ENCODE measurements at regions not wholly inside any gene's neighbourhood (a gene's known extent, or its start where the extent isn't known, plus 50 kb on each side); places are given as distances from the start of the nearest gene placed in this dataset.

DNA sequence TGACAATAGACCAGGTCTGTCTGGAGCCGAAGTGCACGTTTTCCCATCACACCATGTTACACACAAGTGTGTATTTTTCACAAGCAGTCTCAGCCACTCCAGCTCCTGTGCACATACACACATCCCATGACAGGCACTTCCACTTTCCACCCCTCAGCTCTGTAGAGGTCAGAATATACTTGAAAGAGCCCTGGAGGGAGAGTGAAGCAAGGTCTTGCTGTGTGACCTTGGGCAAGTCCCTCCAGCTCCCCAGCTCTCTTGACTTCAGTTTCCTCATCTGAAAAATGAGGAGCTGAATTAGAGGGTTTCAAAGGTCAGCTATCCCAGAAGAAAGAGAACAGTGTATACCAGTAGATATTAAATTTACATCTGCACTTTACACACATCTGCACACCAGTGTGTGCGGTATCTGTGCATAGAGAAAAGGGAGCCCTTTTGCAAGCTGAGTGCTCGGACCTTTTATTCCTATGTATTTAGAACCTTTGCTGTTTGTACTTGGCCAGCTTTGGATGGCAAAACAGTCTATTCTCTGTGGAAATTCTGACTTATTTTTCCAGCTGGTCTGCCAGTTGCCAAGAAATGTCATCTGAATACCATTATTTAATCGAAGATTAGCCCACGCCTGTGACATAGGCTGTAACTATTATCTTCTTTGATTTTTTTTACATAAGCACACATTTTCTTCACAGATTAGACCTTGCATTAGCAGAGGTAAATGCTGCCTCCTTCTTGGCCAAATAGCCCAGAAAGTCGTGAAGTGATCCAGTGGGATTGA lies 528.0 kb downstream of the BNC2 start:
- DNase-seq (ENCODE audit: low read depth): no peak

DNA sequence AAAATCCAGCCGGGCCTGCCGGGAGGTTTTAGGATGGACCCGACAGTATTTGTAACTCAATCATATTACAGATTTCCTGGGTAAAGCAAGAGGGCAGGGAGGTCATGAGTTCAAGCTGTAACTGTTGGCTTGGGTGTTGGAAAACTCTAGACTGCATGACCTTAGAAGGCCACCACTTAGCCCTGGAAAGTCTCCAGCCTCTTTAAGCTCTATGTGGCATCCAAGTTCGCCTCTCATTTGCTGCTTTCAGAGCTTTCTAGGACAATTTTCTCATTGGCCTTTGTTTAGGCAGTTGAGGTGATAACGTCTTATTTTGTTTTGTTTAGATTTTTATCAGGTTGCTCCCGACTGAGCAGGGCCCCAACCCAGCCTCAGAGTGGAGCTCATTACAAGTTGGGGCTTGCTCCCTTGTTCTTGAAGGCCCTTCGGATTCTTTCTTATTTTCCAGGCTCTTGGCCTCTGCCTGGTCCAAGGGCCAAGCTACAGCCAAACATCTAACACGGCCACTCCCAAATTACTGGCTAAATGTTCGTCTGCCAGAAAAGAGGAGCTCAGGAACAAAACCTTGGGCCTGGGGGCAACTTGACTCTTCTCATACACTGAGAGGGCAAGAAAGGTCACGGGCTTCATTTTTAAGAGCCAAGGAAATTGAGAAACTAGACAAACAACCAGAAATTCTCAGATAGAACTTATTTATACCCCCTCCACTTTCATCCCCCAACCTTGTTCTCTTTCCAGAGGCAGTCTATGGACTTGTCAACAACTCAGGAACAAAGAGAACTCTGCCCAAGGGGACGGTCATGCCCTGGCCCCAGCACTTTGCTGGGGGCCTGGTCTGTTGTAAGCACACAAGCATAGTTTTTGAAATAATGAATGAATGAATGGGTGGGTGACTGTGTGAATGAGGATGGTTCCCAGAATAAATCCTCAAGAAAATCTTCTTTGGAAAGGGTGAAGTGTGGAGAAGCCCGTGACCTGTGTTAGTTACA lies 526.9 kb downstream of the BNC2 start:
- no peak for DNase-seq (ENCODE audit: low read depth)

- peak; percentile 71 for DNase-seq (ENCODE audit: low read depth)
These were observed 526.1 kb downstream of the BNC2 start for GRCh38 chr9:16344343-16344742.

DNA sequence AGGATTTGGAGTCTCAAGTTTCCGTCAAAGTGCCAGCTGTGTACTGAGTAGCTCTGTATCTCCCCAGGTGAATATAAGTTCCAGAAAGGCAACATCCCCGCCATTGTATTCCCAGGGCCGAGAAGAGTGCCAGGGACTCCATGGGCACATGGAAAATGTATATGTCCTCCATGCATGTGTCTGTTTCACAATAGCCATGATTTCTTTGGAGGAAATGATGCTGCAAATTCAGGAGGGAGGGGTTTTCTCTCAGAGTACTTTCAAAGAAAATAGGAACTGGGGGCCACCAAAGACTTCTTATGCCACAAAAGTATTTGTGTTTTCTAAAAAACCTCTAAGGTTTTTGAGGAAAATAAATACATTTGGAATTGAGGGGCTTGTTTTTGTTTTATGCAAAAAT lies 524.6 kb downstream of the BNC2 start:
- no peak for DNase-seq (ENCODE audit: low read depth)

DNA sequence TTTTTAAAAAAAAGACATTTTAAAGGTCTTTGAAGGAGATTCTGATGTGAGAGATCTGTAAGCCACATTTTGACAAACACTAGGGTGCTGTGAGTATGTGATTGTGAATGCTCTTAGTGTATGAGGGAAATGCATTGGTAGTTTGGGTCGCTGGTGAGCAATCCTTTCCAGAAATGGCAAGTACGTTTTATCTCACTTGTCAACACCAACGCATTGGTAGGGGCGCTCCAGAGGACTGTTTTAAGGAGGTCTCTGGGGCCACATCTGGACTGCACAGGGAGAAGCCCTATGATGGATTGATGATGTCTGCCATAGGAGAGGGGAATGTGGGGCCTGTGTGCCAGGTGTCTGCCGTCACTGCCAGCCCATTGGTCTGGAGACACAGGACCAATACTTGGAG lies 522.6 kb downstream of the BNC2 start:
- DNase-seq (ENCODE audit: low read depth): no peak

- DNase-seq (ENCODE audit: low read depth): no peak
These were observed 521.9 kb downstream of the BNC2 start for GRCh38 chr9:16348531-16348930.

DNA sequence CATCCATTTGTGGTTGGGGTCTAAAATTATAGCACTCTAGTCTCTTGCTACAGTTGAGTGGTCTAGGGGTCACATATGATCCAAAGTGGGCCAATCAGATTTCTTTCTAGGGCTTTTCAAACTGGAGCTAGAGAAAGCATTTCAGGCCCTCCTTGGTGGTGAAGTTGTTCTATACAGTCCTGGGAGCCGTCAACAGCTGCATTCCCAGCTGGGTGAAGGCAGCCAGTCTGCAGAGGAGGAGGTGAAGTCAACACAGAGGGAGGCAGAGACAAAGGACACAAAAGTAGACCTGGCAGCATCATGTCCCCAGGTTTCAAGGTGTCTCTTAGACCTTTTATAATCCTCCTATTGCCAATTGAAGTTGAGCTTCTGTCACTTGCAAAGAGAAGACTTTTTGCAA lies 518.2 kb downstream of the BNC2 start:
- DNase-seq (ENCODE audit: low read depth): no peak

DNA sequence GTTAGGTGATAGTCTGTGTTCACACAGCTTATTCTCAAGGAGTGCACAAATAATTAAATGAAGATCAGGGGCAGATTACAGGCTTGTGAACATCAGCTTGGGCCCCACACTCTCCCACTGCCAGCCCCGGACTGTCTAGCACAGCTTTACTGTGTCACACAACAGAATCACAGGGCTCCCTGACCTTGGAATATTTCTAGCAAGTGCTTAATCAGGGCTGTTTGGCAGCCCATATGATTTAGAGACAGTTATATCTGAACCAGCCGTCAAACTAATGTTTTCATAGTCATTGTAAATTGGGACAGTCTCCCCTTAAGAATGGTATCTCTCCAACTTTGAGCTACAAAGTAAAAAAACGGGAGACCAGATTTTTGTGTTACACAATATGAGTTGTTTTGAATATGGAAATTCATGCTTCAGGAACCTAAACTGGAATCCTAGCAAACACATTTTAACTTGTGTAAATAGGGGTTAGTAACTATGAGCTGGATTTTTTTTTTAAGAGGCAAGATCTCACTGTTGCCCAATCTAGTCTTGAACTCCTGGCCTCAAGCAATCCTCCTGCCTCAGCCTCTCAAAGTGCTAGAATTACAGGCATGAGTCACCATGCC lies 517.6 kb downstream of the BNC2 start:
- no peak for DNase-seq (ENCODE audit: low read depth)

DNA sequence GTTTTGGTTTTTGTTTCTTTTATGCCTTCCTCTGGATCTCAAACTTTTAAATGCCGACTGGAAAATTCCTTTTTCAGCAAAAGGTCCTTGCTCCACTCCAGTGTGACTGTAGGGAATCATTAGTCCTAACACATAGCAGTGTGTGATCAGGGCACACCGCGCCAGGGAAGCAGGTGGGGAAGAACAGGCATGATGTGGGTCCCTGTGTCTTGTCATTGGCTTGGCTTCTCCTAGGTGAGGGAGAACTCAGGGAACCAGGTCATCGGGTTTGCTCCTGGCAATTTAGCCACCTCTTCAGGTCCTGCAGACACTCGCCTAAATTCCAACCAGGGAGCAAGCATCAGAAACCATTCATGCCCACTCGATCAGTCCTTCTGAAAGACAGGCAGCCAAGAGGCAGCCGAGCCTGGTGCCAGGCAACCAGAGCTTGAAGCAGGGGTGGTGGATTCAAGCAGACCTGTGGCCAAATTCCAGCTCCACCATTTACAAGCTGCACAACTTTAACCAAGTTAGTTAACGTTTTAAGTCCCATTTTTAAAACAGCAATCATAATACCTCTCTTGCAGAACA lies 514.2 kb downstream of the BNC2 start:
- DNase-seq (ENCODE audit: low read depth): no peak

DNA sequence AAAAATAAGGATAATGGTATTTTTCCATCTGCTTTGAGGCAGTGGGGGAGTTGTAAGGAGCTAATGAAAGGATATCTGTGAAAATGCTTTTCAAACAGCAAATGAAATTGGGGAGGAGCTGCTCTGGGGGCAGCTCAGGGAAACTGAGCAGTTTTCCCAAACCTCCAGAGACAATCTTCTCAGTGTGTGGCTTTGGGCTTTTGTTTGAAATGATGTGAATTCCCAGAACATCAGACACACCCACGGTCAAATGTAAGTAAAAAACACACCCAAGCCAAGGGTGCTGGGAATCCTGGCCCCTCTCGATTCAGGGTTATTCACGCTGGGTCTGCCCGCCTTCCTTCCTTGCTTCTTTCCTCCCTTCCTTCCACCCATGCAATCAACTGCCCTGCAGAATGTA lies 512.6 kb downstream of the BNC2 start:
- DNase-seq (ENCODE audit: low read depth): no peak

DNA sequence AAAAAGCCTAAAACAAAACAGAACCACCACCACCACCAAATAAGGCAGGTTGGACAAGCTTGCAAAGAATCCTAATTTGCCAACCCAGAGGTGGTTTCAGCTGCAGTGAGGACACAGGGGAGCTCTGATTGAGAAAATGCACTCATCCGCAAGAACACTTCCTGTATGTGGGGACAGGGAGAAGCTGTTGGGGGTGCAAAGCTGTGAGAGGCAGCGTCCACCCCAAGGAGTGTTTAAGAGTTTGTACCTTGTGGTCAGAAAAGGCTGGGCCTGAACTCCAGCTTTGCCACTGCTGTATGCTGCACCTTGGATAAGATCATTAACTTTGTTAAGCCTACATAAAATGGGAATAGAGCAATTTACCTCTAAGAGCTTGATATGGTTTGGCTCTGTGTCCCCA lies 511.7 kb downstream of the BNC2 start:
- DNase-seq (ENCODE audit: low read depth): no peak

All from GM04503 (cell line).